PFSK-1 (cell line): ENCODE measurements at regions not wholly inside any gene's neighbourhood (a gene's known extent, or its start where the extent isn't known, plus 50 kb on each side); places are given as distances from the start of the nearest gene placed in this dataset.

ENCODE experiments used
- FOXP2 ChIP-seq: optimal IDR thresholded peaks from 2 replicates; pipeline ENCODE3; 2011; ENCODE audit warnings: borderline replicate concordance, control low read depth, inconsistent platforms; ENCODE audit not compliant: insufficient read depth; ENCODE audit errors: extremely low read length, extremely low read depth
- POLR2AphosphoS5 ChIP-seq: IDR thresholded peaks from 2 replicates; pipeline ENCODE4 v1.6.1; 2012; ENCODE audit warnings: low read depth, mild to moderate bottlenecking, control low read depth, low read length, moderate library complexity
- SIN3A ChIP-seq: IDR thresholded peaks from 2 replicates; pipeline ENCODE4 v1.6.1; 2012; ENCODE audit warnings: mild to moderate bottlenecking, low read length, moderate library complexity, borderline replicate concordance; ENCODE audit not compliant: insufficient read depth
- TAF1 ChIP-seq: IDR thresholded peaks from 2 replicates; pipeline ENCODE4 v1.6.1; 2012; ENCODE audit warnings: low read length, control low read depth, borderline replicate concordance; ENCODE audit not compliant: insufficient read depth
- TF ChIP-seq, protein P1 (sequence below), 2 experiments: IDR thresholded peaks; 2 replicates each; pipeline versions ENCODE4 v1.6.1 to v1.8.0; 2011 to 2012; ENCODE audit warnings: low read depth in 2 of 2, low read length in 2 of 2, control low read depth in 1 of 2, inconsistent platforms in 1 of 2, mild to moderate bottlenecking in 1 of 2, moderate library complexity in 1 of 2; ENCODE audit not compliant: insufficient read depth in 1 of 2

DNA sequence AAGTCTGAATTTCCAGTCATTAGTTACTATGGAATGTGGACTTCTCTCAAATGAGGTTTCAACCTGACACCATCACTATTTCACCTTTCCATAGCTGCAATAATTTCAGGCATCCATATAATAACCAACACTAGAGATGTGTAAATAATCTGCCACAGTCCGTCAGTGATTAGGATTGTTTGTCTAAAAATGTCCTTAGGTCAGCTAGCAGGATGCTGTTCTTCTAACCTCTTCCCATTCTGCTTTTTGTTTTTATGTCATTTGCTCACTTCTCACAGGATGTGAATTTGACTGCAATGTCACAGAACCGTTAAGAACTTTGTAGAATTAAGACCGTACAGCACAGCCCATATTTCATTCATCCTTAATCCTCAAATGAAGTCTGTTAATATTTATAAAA lies 166.4 kb upstream of the RASA1 start:
- TF ChIP-seq TAF1 (no peak), SIN3A (no peak), FOXP2 (no peak), POLR2AphosphoS5 (no peak)
- TF ChIP-seq, protein P1, sequence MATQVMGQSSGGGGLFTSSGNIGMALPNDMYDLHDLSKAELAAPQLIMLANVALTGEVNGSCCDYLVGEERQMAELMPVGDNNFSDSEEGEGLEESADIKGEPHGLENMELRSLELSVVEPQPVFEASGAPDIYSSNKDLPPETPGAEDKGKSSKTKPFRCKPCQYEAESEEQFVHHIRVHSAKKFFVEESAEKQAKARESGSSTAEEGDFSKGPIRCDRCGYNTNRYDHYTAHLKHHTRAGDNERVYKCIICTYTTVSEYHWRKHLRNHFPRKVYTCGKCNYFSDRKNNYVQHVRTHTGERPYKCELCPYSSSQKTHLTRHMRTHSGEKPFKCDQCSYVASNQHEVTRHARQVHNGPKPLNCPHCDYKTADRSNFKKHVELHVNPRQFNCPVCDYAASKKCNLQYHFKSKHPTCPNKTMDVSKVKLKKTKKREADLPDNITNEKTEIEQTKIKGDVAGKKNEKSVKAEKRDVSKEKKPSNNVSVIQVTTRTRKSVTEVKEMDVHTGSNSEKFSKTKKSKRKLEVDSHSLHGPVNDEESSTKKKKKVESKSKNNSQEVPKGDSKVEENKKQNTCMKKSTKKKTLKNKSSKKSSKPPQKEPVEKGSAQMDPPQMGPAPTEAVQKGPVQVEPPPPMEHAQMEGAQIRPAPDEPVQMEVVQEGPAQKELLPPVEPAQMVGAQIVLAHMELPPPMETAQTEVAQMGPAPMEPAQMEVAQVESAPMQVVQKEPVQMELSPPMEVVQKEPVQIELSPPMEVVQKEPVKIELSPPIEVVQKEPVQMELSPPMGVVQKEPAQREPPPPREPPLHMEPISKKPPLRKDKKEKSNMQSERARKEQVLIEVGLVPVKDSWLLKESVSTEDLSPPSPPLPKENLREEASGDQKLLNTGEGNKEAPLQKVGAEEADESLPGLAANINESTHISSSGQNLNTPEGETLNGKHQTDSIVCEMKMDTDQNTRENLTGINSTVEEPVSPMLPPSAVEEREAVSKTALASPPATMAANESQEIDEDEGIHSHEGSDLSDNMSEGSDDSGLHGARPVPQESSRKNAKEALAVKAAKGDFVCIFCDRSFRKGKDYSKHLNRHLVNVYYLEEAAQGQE (IDR thresholded peaks at IDR 0.05; ENCODE audit: insufficient read depth in 1 of 2, low read depth in 2 of 2, low read length in 2 of 2): no peak

DNA sequence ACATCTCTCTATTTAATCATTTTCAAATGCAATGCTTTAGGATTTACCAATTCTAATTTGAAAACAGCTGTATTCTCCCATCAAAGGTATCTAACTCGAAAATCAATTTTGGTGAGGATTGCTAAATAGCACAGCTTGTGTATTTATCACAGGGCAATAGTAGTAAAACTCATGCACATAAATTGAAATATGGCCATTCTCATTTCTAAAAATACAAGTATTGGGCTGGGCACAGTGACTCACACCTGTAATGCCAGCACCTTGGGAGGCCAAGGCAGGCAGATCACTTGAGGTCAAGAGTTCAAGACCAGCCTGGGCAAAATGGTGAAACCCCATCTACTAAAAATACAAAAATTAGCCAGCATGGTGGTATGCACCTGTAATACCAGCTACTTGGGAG lies 164.8 kb upstream of the RASA1 start:
- no peak for TF ChIP-seq SIN3A
- no peak for TF ChIP-seq TAF1
- TF ChIP-seq FOXP2: no peak

DNA sequence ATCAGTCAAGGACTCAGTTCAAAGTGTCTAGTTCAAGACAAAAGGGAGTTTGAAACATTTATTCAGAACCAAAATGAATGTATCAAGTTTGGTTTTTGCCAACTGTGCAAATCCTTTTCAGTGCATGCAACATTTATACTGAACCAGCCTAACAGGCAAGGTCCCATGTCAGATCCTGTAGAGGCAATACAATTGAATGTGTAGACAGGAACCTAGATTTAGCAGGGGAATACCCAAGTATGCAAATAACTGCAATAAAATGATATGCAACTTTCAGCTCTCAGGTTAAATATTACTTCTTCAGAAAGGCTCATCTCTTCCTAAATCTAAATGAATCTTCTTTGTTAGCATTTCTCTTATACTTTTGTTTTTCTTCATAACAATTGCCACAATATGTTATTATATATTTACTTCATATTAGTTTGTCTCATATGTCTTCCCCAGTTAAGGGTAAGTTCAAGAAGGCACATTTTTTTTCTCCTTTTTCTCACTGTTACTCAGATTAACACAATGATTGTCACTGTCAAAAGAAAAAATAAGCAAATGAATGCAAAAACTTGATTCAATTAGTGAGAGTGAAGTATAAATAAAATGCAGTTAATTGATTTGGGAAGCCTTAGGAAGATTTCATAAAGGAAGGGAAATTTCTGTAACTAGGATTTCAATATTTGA lies 163.9 kb upstream of the RASA1 start:
- TF ChIP-seq FOXP2 (no peak), TAF1 (no peak), POLR2AphosphoS5 (no peak), SIN3A (no peak)
- TF ChIP-seq, protein P1 (IDR thresholded peaks at IDR 0.05; ENCODE audit: insufficient read depth in 1 of 2, low read depth in 2 of 2, low read length in 2 of 2): no peak

DNA sequence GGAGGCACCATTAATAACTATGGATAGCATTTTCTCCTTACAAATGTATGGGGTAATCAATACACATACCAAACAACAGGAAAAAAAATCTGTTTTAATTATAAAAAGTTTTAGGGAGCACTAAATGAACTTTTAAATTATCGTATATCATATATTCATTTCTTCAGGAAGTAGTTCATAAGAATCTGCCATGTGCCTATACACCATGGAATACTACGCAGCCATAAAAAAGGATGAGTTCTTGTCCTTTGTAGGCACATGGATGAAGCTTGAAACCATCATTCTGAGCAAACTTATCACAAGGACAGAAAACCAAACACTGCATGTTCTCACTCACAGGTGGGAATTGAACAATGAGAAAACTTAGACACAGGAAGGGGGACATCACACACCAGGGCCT lies 162.1 kb upstream of the RASA1 start:
- TF ChIP-seq POLR2AphosphoS5 (no peak), SIN3A (no peak), TAF1 (no peak), FOXP2 (no peak)
- TF ChIP-seq, protein P1 (IDR thresholded peaks at IDR 0.05; ENCODE audit: insufficient read depth in 1 of 2, low read depth in 2 of 2, low read length in 2 of 2): no peak

DNA sequence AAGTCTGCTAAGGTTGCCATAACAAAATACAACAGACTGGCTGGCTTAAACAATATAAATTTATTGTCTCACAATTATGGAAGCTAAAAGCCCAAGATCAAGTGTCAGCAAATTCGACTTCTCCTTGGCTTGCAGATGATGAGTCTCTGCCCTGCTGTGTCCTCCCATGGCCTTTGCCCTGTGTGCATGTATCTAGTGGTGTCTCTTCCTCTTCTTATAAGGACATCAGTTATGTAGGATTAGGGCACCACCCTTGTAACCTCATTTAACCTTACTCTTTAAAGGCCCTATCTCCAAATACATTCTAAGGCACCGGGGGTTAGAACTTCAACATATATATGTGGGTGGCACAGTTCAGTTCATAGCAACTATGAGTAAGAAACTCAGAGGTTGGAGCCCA lies 157.9 kb upstream of the RASA1 start:
- TF ChIP-seq, protein P1 (IDR thresholded peaks at IDR 0.05; ENCODE audit: insufficient read depth in 1 of 2, low read depth in 2 of 2, low read length in 2 of 2): no peak
- no peak for TF ChIP-seq FOXP2
- TF ChIP-seq SIN3A: no peak
- no peak for TF ChIP-seq POLR2AphosphoS5
- no peak for TF ChIP-seq TAF1
